Endodermal cell (in vitro differentiated cells): ENCODE measurements at regions not wholly inside any gene's neighbourhood (a gene's known extent, or its start where the extent isn't known, plus 50 kb on each side); places are given as distances from the start of the nearest gene placed in this dataset.

ENCODE experiments used
- DNase-seq: peaks from one replicate; pipeline ENCODE4 v3.0.0-alpha.2; 2017
- H3K27ac ChIP-seq: 2 replicates; pipeline ENCODE4 v1.5.1; 2013; ENCODE audit warnings: mild to moderate bottlenecking, low read depth, low read length, moderate library complexity
- H3K27me3 ChIP-seq: 2 replicates; pipeline ENCODE4 v1.6.1; 2013; ENCODE audit warnings: mild to moderate bottlenecking, low read length, moderate library complexity; ENCODE audit not compliant: insufficient read depth, control insufficient read depth, poor library complexity, severe bottlenecking
- H3K36me3 ChIP-seq: 2 replicates; pipeline ENCODE4 v1.7.0; 2013; ENCODE audit warnings: mild to moderate bottlenecking, low read length, moderate library complexity; ENCODE audit not compliant: control insufficient read depth, insufficient read depth
- H3K4me1 ChIP-seq: one replicate; pipeline ENCODE4 v1.7.0; 2013; ENCODE audit warnings: low read length; ENCODE audit not compliant: control insufficient read depth, insufficient read depth
- H3K4me3 ChIP-seq: 2 replicates; pipeline ENCODE4 v1.5.1; 2013; ENCODE audit warnings: mild to moderate bottlenecking, low read length, moderate library complexity
- H3K9ac ChIP-seq: 2 replicates; pipeline ENCODE4 v1.6.1; 2013; ENCODE audit warnings: mild to moderate bottlenecking, low read length, moderate library complexity; ENCODE audit not compliant: poor library complexity, severe bottlenecking; ENCODE audit errors: extremely low read depth
- H3K9me3 ChIP-seq: 2 replicates; pipeline ENCODE4 v1.6.1; 2013; ENCODE audit warnings: mild to moderate bottlenecking, low read length, moderate library complexity; ENCODE audit not compliant: control insufficient read depth
- H3K27ac Mint-ChIP-seq: 2 replicates; pipeline ENCODE4 v1.8.0; 2020; ENCODE audit warnings: mixed read lengths
- H3K27me3 Mint-ChIP-seq: 2 replicates; pipeline ENCODE4 v1.8.0; 2021; ENCODE audit warnings: mild to moderate bottlenecking, mixed read lengths; ENCODE audit not compliant: insufficient read depth
- H3K36me3 Mint-ChIP-seq: 2 replicates; pipeline ENCODE4 v1.8.0; 2020; ENCODE audit warnings: low read depth, mixed read lengths
- H3K4me1 Mint-ChIP-seq: 2 replicates; pipeline ENCODE4 v1.8.0; 2020; ENCODE audit warnings: mixed read lengths
- H3K4me3 Mint-ChIP-seq: 2 replicates; pipeline ENCODE4 v1.8.0; 2020; ENCODE audit warnings: mild to moderate bottlenecking, moderate library complexity, mixed read lengths
- H3K9me3 Mint-ChIP-seq: 2 replicates; pipeline ENCODE4 v1.8.0; 2020; ENCODE audit warnings: mild to moderate bottlenecking, mixed read lengths
- WGBS, 2 experiments: methylation state at CpG; one replicate each; pipeline versions ENCODE4 v1.1.5 to v1.1.7; 2013; ENCODE audit warnings: missing lambda C conversion rate in 2 of 2, mixed read lengths in 1 of 2; ENCODE audit not compliant: insufficient coverage in 1 of 2, insufficient read length in 1 of 2; 5-methylcytosine and 5-hydroxymethylcytosine counted together
- TF ChIP-seq, protein P1 (sequence below): fragments of 200-600 bp; sonication (generic); conservative IDR thresholded peaks from 2 replicates; pipeline ENCODE4 v1.5.0; 2021; ENCODE audit warnings: antibody characterized with exemption, mild to moderate bottlenecking

DNA sequence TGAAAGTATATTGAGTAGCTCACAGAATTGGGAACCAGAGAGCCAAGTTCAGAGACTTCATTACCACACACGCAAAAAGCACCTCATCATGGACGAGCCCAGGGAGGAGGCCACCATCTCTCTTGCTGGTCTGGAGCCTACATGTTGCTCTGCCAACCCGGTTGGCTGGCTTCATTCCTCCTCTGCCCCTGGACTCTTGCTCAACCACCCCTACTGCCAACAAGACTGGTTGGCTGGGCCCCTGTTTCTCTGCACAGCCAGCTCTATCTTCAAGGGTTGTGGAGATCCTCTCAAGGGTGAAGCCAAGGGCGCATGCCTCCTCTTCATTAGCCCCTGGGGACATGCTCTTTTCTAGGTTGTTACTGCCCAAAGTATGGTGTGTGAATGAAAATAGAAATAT is 142.7 kb downstream of the JCAD start:
- no peak for DNase-seq
- no peak overlapping the region for H3K4me3 Mint-ChIP-seq
- Histone ChIP-seq H3K9me3 (no peaks in the 10 kb centered on the region), H3K4me3 (no peak overlapping the region), H3K36me3 (no peaks in the 10 kb centered on the region), H3K4me1 (no peaks in the 10 kb centered on the region), H3K9ac (no peak overlapping the region), H3K27me3 (peaks cover 8% of the 10 kb centered on the region), H3K27ac (no peak overlapping the region)
- H3K36me3 Mint-ChIP-seq = no peaks in the 10 kb centered on the region
- H3K27ac Mint-ChIP-seq = no peak overlapping the region
- H3K27me3 Mint-ChIP-seq = peaks cover 17% of the 10 kb centered on the region
- no peaks in the 10 kb centered on the region for H3K9me3 Mint-ChIP-seq
- TF ChIP-seq, protein P1, sequence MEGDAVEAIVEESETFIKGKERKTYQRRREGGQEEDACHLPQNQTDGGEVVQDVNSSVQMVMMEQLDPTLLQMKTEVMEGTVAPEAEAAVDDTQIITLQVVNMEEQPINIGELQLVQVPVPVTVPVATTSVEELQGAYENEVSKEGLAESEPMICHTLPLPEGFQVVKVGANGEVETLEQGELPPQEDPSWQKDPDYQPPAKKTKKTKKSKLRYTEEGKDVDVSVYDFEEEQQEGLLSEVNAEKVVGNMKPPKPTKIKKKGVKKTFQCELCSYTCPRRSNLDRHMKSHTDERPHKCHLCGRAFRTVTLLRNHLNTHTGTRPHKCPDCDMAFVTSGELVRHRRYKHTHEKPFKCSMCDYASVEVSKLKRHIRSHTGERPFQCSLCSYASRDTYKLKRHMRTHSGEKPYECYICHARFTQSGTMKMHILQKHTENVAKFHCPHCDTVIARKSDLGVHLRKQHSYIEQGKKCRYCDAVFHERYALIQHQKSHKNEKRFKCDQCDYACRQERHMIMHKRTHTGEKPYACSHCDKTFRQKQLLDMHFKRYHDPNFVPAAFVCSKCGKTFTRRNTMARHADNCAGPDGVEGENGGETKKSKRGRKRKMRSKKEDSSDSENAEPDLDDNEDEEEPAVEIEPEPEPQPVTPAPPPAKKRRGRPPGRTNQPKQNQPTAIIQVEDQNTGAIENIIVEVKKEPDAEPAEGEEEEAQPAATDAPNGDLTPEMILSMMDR = no peak
- H3K4me1 Mint-ChIP-seq = no peaks in the 10 kb centered on the region
- 91 to 100% methylated on average over 2 to 4 of the region's 4 CpGs for WGBS, 2 experiments

DNA sequence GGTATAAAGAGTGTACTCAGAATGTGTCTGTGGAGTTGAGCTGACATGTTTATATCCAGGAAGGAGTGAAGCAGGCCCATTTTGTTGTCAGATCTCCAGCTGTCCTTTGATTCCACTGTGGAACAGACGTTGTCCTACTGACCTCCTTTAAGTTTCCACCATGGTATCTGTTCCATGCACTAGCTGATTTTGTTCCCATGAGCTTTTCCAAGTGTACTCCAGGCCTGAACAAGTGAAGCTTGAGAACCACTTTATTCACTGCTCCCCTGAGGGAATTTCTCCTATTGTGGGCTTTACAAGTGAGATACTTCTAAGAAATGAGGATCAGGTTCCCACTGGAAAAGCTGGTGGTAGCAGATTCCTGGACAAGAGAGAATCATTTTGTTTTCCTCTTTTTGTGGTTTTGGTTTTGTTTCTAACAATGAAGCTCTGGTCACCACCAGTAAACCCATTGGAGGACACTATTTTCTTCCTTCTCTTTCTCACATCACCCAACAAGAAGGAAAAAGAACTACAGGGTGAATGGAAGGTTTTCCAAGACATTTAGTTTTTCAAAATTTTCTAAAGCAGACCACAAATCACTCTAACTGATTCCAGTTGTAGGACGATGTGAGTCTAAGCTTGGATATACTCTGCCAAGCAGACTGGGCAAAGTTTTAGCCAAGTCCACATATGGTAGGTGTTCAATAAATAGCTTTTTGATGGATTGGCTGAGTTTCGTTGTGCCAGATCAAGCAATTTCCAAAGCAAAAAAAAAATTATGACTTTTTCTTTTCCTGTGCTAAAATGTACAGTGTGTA is 144.2 kb downstream of the JCAD start:
- no peaks in the 10 kb centered on the region for H3K4me1 ChIP-seq
- H3K27ac ChIP-seq = no peak overlapping the region
- TF ChIP-seq, protein P1 = no peak
- no peak overlapping the region for H3K4me3 ChIP-seq
- H3K9me3 ChIP-seq = no peaks in the 10 kb centered on the region
- H3K27me3 ChIP-seq = peaks cover 3% of the 10 kb centered on the region
- no peaks in the 10 kb centered on the region for H3K36me3 Mint-ChIP-seq
- no peaks in the 10 kb centered on the region for H3K36me3 ChIP-seq
- no peak for DNase-seq
- H3K4me3 Mint-ChIP-seq = no peak overlapping the region
- no peak overlapping the region for H3K27ac Mint-ChIP-seq
- H3K9me3 Mint-ChIP-seq = no peaks in the 10 kb centered on the region
- H3K9ac ChIP-seq = no peak overlapping the region
- 58 to 75% methylated on average over 2 to 3 of the region's 3 CpGs for WGBS, 2 experiments
- H3K27me3 Mint-ChIP-seq = peaks cover 12% of the 10 kb centered on the region
- H3K4me1 Mint-ChIP-seq = no peaks in the 10 kb centered on the region

DNA sequence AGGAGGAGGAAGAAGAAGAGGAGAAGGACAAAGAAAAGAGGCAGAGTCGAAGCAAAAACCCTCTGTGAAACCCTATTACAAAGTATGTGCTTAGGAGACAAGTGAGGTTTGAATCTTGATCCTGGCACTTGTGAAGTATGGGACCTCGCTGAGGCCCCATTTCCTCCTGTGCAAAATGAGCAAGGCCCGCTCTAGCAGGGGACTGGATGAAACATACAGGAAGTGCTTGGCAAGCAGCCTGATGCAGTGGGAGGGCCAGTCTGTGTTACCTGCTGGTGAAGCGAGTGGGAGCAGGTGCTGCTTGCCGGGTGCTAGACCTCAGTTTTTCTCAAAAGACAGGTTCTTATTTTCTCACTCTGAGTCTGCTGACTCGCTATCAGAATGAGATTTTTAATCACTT is 150.4 kb downstream of the JCAD start:
- Histone ChIP-seq H3K9me3 (no peaks in the 10 kb centered on the region), H3K27me3 (no peaks in the 10 kb centered on the region), H3K4me3 (no peak overlapping the region), H3K27ac (no peak overlapping the region), H3K9ac (no peak overlapping the region), H3K36me3 (no peaks in the 10 kb centered on the region), H3K4me1 (no peaks in the 10 kb centered on the region)
- TF ChIP-seq, protein P1 = no peak
- no peaks in the 10 kb centered on the region for H3K36me3 Mint-ChIP-seq
- WGBS, 2 experiments = 92 to 98% methylated on average over 6 of the region's 6 CpGs
- no peaks in the 10 kb centered on the region for H3K9me3 Mint-ChIP-seq
- no peaks in the 10 kb centered on the region for H3K27me3 Mint-ChIP-seq
- no peak for DNase-seq
- H3K27ac Mint-ChIP-seq = no peak overlapping the region
- H3K4me1 Mint-ChIP-seq = no peaks in the 10 kb centered on the region
- no peak overlapping the region for H3K4me3 Mint-ChIP-seq
